HepG2 (cell line): ENCODE measurements at regions not wholly inside any gene's neighbourhood (a gene's known extent, or its start where the extent isn't known, plus 50 kb on each side); places are given as distances from the start of the nearest gene placed in this dataset.
"Not testable (repeated sequence)": the region's sequence is repeated elsewhere in the genome, so short reads cannot be mapped to it uniquely, and the experiment has no call there.

Source experiments
- HNRNPH1 ChIP-seq: fragments of 200-400 bp; formaldehyde crosslinking; optimal IDR thresholded peaks from 2 replicates; pipeline ENCODE3; 2017; ENCODE audit warnings: mild to moderate bottlenecking, low read depth, low read length
- MAFK ChIP-seq, 2 experiments: IDR thresholded peaks in 1 of 2; conservative IDR thresholded peaks in 1 of 2; 2 replicates each; pipeline ENCODE4 v1.6.1; 2011; ENCODE audit warnings: improper control_type of control experiment in 2 of 2, low read length in 2 of 2
- NR2F1 ChIP-seq, 2 experiments: fragments of 450-650 bp in 1 of 2; formaldehyde crosslinking in 1 of 2; IDR thresholded peaks; 2 replicates each; pipeline versions ENCODE4 v1.5.0 to v1.6.1; 2016 to 2020; ENCODE audit warnings: mild to moderate bottlenecking in 1 of 2, missing compliant biosample characterization in 1 of 2, missing genetic modification reagents in 1 of 2, moderate library complexity in 1 of 2
- PAF1 ChIP-seq: IDR thresholded peaks from 2 replicates; pipeline ENCODE4 v1.6.1; 2016; ENCODE audit warnings: missing genetic modification reagents, missing compliant biosample characterization
- RFXANK ChIP-seq: IDR thresholded peaks from 2 replicates; pipeline ENCODE4 v1.6.1; 2016
- SRY ChIP-seq: sonication (generic); formaldehyde crosslinking; IDR thresholded peaks from 2 replicates; pipeline ENCODE4 v1.8.0; 2022; ENCODE audit warnings: mild to moderate bottlenecking, missing genetic modification reagents
- ZBTB7A ChIP-seq: sonication (generic); formaldehyde crosslinking; IDR thresholded peaks from 2 replicates; pipeline ENCODE4 v1.8.0; 2022; ENCODE audit warnings: mild to moderate bottlenecking, missing genetic modification reagents
- ZNF781 ChIP-seq: sonication (generic); formaldehyde crosslinking; IDR thresholded peaks from 2 replicates; pipeline ENCODE4 v1.5.1; 2020; ENCODE audit warnings: borderline replicate concordance, mild to moderate bottlenecking, missing genetic modification reagents; ENCODE audit errors: not compliant biosample characterization
- TF ChIP-seq, protein P1 (sequence below): sonication (generic); formaldehyde crosslinking; IDR thresholded peaks from 2 replicates; pipeline ENCODE4 v1.4.0; 2020; ENCODE audit warnings: mild to moderate bottlenecking, missing genetic modification reagents
- TF ChIP-seq, protein P2 (sequence below): sonication (generic); formaldehyde crosslinking; IDR thresholded peaks from 2 replicates; pipeline ENCODE4 v1.4.0; 2020; ENCODE audit warnings: missing genetic modification reagents, mild to moderate bottlenecking, borderline replicate concordance
- TF ChIP-seq, protein P3 (sequence below): sonication (generic); formaldehyde crosslinking; IDR thresholded peaks from 2 replicates; pipeline ENCODE4 v1.5.0; 2020; ENCODE audit warnings: mild to moderate bottlenecking, missing genetic modification reagents, moderate library complexity

DNA sequence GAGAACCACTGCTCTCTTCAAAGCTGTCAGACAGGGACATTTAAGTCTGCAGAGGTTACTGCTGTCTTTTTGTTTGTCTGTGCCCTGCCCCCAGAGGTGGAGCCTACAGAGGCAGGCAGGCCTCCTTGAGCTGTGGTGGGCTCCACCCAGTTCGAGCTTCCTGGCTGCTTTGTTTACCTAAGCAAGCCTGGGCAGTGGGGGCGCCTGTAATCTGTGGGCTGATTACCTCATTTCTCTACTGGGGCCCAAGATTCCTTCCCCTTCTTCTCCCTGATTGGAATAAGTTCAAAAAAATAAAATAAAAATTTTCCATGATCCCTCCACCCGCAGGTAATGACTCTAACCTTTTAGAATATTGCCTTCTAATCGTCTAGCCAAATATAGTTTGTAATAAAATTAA is 449.3 kb upstream of the DYNLRB2 start:
- TF ChIP-seq ZNF781; HNRNPH1; ZBTB7A (CRISPR knock-in tag); PAF1 (CRISPR knock-in tag); NR2F1 (CRISPR knock-in tag; IDR thresholded peaks at IDR 0.05); SRY (CRISPR knock-in tag); RFXANK (CRISPR knock-in tag); MAFK (conservative IDR thresholded peaks at IDR 0.05 in 1 of 2, IDR thresholded peaks at IDR 0.05 in 1 of 2; ENCODE audit: low read length in 2 of 2): not testable (repeated sequence)
- TF ChIP-seq, protein P1, sequence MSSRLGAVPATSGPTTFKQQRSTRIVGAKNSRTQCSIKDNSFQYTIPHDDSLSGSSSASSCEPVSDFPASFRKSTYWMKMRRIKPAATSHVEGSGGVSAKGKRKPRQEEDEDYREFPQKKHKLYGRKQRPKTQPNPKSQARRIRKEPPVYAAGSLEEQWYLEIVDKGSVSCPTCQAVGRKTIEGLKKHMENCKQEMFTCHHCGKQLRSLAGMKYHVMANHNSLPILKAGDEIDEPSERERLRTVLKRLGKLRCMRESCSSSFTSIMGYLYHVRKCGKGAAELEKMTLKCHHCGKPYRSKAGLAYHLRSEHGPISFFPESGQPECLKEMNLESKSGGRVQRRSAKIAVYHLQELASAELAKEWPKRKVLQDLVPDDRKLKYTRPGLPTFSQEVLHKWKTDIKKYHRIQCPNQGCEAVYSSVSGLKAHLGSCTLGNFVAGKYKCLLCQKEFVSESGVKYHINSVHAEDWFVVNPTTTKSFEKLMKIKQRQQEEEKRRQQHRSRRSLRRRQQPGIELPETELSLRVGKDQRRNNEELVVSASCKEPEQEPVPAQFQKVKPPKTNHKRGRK (CRISPR knock-in tag), result not testable (repeated sequence)
- TF ChIP-seq, protein P2, sequence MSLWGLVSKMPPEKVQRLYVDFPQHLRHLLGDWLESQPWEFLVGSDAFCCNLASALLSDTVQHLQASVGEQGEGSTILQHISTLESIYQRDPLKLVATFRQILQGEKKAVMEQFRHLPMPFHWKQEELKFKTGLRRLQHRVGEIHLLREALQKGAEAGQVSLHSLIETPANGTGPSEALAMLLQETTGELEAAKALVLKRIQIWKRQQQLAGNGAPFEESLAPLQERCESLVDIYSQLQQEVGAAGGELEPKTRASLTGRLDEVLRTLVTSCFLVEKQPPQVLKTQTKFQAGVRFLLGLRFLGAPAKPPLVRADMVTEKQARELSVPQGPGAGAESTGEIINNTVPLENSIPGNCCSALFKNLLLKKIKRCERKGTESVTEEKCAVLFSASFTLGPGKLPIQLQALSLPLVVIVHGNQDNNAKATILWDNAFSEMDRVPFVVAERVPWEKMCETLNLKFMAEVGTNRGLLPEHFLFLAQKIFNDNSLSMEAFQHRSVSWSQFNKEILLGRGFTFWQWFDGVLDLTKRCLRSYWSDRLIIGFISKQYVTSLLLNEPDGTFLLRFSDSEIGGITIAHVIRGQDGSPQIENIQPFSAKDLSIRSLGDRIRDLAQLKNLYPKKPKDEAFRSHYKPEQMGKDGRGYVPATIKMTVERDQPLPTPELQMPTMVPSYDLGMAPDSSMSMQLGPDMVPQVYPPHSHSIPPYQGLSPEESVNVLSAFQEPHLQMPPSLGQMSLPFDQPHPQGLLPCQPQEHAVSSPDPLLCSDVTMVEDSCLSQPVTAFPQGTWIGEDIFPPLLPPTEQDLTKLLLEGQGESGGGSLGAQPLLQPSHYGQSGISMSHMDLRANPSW (CRISPR knock-in tag), result not testable (repeated sequence)
- TF ChIP-seq, protein P3, sequence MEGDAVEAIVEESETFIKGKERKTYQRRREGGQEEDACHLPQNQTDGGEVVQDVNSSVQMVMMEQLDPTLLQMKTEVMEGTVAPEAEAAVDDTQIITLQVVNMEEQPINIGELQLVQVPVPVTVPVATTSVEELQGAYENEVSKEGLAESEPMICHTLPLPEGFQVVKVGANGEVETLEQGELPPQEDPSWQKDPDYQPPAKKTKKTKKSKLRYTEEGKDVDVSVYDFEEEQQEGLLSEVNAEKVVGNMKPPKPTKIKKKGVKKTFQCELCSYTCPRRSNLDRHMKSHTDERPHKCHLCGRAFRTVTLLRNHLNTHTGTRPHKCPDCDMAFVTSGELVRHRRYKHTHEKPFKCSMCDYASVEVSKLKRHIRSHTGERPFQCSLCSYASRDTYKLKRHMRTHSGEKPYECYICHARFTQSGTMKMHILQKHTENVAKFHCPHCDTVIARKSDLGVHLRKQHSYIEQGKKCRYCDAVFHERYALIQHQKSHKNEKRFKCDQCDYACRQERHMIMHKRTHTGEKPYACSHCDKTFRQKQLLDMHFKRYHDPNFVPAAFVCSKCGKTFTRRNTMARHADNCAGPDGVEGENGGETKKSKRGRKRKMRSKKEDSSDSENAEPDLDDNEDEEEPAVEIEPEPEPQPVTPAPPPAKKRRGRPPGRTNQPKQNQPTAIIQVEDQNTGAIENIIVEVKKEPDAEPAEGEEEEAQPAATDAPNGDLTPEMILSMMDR (CRISPR knock-in tag), result not testable (repeated sequence)
